ENCODE measurements at regions not wholly inside any gene's neighbourhood (a gene's known extent, or its start where the extent isn't known, plus 50 kb on each side); places are given as distances from the start of the nearest gene placed in this dataset.

DNA sequence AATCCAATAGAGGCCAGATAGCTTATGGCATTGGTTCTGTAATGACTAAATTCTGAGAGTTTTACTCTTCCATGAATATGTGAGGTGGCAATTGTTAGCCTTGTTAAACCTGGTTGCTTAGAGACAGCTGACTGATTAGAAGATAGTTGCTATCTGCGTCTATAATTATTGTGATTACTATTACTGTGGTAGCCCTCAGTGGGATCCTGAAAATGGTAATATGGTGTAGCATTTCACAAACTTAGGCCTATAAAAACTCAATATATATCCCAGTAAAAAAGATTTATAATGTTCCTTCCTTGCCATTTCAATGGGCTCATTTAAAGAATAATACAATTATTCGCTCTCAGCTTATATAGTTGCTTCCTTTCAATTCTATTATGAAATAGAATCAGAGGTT is 405.8 kb upstream of the CDH2 start:
- Histone ChIP-seq H3K27me3 (ENCODE audit: insufficient read depth, poor library complexity, severe bottlenecking) (no peaks in the 10 kb centered on the region), H3K27ac (replicated peaks) (no peak overlapping the region), H3K4me3 (replicated peaks; ENCODE audit: insufficient read depth, low read length) (no peak overlapping the region)
- no peak for DNase-seq (ENCODE audit: low read depth in 1 of 2, low spot score in 1 of 2)
- TF ChIP-seq CTCF (IDR thresholded peaks at IDR 0.05; ENCODE audit: insufficient read depth, low read length) = no peak
- TF ChIP-seq, protein P1, sequence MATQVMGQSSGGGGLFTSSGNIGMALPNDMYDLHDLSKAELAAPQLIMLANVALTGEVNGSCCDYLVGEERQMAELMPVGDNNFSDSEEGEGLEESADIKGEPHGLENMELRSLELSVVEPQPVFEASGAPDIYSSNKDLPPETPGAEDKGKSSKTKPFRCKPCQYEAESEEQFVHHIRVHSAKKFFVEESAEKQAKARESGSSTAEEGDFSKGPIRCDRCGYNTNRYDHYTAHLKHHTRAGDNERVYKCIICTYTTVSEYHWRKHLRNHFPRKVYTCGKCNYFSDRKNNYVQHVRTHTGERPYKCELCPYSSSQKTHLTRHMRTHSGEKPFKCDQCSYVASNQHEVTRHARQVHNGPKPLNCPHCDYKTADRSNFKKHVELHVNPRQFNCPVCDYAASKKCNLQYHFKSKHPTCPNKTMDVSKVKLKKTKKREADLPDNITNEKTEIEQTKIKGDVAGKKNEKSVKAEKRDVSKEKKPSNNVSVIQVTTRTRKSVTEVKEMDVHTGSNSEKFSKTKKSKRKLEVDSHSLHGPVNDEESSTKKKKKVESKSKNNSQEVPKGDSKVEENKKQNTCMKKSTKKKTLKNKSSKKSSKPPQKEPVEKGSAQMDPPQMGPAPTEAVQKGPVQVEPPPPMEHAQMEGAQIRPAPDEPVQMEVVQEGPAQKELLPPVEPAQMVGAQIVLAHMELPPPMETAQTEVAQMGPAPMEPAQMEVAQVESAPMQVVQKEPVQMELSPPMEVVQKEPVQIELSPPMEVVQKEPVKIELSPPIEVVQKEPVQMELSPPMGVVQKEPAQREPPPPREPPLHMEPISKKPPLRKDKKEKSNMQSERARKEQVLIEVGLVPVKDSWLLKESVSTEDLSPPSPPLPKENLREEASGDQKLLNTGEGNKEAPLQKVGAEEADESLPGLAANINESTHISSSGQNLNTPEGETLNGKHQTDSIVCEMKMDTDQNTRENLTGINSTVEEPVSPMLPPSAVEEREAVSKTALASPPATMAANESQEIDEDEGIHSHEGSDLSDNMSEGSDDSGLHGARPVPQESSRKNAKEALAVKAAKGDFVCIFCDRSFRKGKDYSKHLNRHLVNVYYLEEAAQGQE (IDR thresholded peaks at IDR 0.05; ENCODE audit: insufficient replicate concordance, low read depth) = no peak
- TF ChIP-seq POLR2AphosphoS5 (IDR thresholded peaks at IDR 0.05; ENCODE audit: low read depth) = no peak
- no peak for TF ChIP-seq GABPA (IDR thresholded peaks at IDR 0.05; ENCODE audit: low read depth)
- no peak for TF ChIP-seq SPI1 (IDR thresholded peaks at IDR 0.05; ENCODE audit: borderline replicate concordance, low read depth)

GRCh38 chr18:28581521-28582071 is 404.7 kb upstream of the CDH2 start:
- Histone ChIP-seq H3K27me3 (ENCODE audit: insufficient read depth, poor library complexity, severe bottlenecking) (no peaks in the 10 kb centered on the region), H3K4me3 (replicated peaks; ENCODE audit: insufficient read depth, low read length) (no peak overlapping the region), H3K27ac (replicated peaks) (no peak overlapping the region)
- no peak for TF ChIP-seq CTCF (IDR thresholded peaks at IDR 0.05; ENCODE audit: insufficient read depth, low read length)
- no peak for TF ChIP-seq GABPA (IDR thresholded peaks at IDR 0.05; ENCODE audit: low read depth)
- TF ChIP-seq SPI1 (IDR thresholded peaks at IDR 0.05; ENCODE audit: borderline replicate concordance, low read depth) = no peak
- TF ChIP-seq, protein P1 (IDR thresholded peaks at IDR 0.05; ENCODE audit: insufficient replicate concordance, low read depth) = no peak
- no peak for TF ChIP-seq POLR2AphosphoS5 (IDR thresholded peaks at IDR 0.05; ENCODE audit: low read depth)
- no peak for DNase-seq (ENCODE audit: low read depth in 1 of 2, low spot score in 1 of 2)

GRCh38 chr18:28576941-28577340 is 400.0 kb upstream of the CDH2 start:
- DNase-seq (ENCODE audit: low read depth in 1 of 2, low spot score in 1 of 2) = no peak
- peaks cover 6% of the 10 kb centered on the region for H3K27me3 ChIP-seq (ENCODE audit: insufficient read depth, poor library complexity, severe bottlenecking)
- H3K4me3 ChIP-seq (replicated peaks; ENCODE audit: insufficient read depth, low read length) = no peak overlapping the region
- TF ChIP-seq GABPA (IDR thresholded peaks at IDR 0.05; ENCODE audit: low read depth) (no peak), SPI1 (IDR thresholded peaks at IDR 0.05; ENCODE audit: borderline replicate concordance, low read depth) (no peak), CTCF (IDR thresholded peaks at IDR 0.05; ENCODE audit: insufficient read depth, low read length) (no peak), POLR2AphosphoS5 (IDR thresholded peaks at IDR 0.05; ENCODE audit: low read depth) (no peak)
- TF ChIP-seq, protein P1 (IDR thresholded peaks at IDR 0.05; ENCODE audit: insufficient replicate concordance, low read depth) = no peak
- no peak overlapping the region for H3K27ac ChIP-seq (replicated peaks)
